ENCODE measurements at regions not wholly inside any gene's neighbourhood (a gene's known extent, or its start where the extent isn't known, plus 50 kb on each side); places are given as distances from the start of the nearest gene placed in this dataset.

DNA sequence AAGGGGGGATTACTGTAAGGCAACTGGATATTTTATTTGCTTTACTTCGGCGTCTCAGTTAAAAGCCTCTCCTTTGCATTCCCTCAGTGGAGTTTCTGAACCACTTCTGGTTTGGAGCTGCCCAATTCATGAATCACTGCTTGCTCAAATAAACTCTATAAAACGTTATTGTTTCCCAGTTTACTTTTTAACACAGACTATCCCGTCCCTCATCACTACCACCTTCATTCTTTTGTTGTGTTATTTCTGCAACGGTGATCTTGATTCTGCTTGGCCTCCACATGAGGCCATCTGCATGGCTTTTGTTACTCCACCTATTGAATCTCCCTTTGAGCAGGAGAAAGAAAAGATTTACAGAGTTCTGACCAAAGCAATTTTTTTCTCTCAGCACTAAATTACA is 104.0 kb upstream of the PLEKHA5 start:
- TF ChIP-seq, protein P1, sequence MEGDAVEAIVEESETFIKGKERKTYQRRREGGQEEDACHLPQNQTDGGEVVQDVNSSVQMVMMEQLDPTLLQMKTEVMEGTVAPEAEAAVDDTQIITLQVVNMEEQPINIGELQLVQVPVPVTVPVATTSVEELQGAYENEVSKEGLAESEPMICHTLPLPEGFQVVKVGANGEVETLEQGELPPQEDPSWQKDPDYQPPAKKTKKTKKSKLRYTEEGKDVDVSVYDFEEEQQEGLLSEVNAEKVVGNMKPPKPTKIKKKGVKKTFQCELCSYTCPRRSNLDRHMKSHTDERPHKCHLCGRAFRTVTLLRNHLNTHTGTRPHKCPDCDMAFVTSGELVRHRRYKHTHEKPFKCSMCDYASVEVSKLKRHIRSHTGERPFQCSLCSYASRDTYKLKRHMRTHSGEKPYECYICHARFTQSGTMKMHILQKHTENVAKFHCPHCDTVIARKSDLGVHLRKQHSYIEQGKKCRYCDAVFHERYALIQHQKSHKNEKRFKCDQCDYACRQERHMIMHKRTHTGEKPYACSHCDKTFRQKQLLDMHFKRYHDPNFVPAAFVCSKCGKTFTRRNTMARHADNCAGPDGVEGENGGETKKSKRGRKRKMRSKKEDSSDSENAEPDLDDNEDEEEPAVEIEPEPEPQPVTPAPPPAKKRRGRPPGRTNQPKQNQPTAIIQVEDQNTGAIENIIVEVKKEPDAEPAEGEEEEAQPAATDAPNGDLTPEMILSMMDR (IDR thresholded peaks at IDR 0.05; ENCODE audit: control extremely low read depth, extremely low read depth, low read depth, missing control alignments) = no peak
- ChIA-PET CTCF (interaction anchor here (1.2 kb wide), 1 partner anchor 22 kb away, joined by 4 read pairs; no protein-coding TSS in a partner anchor), POLR2A (no interaction called here)
- no peak for DNase-seq (ENCODE audit: extremely low spot score)

DNA sequence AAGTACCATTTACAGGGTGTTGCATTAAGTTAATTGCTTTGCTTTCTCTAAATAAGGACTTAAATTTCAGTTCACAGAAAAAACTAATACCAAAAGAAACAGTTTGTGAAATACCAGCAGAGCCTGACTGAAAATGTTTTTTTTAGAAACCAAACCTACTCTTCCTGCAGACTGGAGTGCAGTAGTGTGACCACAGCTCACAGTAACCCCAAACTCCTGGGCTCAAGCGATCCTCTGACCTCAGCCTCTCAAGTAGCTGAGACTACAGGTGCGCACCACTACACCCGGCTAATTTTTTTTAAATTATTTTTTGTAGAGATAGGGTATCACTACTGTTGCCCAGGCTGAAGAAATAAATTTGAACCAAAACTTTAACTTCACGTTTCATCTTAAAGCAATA is 103.5 kb upstream of the PLEKHA5 start:
- no peak for DNase-seq (ENCODE audit: extremely low spot score)
- CTCF ChIA-PET = no interaction called here
- POLR2A ChIA-PET = no interaction called here
- TF ChIP-seq, protein P1 (IDR thresholded peaks at IDR 0.05; ENCODE audit: control extremely low read depth, extremely low read depth, low read depth, missing control alignments) = no peak

DNA sequence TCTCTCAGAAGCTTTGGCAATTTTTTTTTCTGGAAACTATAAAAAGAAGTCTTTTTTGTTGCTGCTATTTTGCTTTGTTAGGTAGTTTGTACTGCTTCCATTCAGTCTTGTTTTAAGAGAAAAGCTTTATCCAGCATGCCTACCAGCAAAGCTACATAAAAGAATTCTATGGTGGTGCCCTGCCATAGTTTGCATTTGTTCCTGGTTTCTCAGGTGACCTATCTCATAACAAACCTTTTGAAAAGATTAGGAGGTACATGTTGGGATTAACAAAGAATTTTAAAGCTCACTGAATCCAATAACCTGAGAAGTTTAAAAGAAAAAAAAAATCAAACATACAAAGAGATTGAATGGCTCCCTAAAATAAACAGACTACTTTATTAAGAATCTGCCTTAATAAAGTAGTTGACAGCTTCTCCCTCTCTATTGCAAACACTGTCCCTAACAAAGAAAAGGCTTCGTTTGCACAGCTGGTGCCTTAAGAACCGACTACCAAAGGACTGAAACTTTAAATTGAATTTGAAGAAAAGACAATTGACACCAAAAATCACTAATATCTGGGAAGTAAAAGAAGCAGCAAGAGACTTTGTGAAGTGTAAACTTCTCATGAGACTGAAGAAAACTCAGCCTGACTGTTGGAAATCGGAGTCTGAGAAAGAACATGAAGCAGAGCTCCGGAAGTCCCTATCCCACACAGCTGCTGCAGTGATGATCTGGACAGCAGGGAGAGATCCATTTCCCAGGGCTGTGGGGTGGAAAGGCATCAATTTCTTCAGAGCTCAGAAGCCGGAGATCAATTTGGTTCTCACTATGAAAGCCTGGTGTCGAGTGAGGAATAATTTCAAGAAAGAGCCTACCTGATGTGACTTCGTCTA is 102.7 kb upstream of the PLEKHA5 start:
- no peak for DNase-seq (ENCODE audit: extremely low spot score)
- ChIA-PET POLR2A (no interaction called here), CTCF (interaction anchor here (1.1 kb wide), 1 partner anchor 19 kb away, joined by 3 read pairs; no protein-coding TSS in a partner anchor)
- TF ChIP-seq, protein P1 (IDR thresholded peaks at IDR 0.05; ENCODE audit: control extremely low read depth, extremely low read depth, low read depth, missing control alignments) = no peak

DNA sequence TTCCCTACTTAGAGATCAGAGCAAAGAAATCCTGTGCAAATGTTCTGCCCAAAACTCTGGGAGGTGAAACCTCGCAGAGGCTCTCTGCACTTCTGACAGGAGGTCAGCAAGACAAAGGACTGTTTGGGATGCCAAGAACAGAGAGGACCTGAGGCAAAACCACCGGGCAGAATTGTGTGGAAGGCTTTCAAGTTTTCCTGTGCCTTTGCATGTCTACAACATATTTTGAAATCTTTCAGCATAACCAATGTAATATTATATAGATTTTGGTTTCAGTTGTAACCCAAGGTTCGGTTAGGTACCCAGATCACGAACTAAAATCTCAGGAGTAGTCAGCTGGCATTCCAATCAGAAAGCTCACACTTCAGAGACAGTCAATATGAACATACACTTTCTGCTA is 99.4 kb upstream of the PLEKHA5 start:
- DNase-seq (ENCODE audit: extremely low spot score) = no peak
- TF ChIP-seq, protein P1 (IDR thresholded peaks at IDR 0.05; ENCODE audit: control extremely low read depth, extremely low read depth, low read depth, missing control alignments) = no peak
- CTCF ChIA-PET = interaction anchor here (0.7 kb wide), 1 partner anchor 8 kb away, joined by 3 read pairs; no protein-coding TSS in a partner anchor
- POLR2A ChIA-PET = no interaction called here

DNA sequence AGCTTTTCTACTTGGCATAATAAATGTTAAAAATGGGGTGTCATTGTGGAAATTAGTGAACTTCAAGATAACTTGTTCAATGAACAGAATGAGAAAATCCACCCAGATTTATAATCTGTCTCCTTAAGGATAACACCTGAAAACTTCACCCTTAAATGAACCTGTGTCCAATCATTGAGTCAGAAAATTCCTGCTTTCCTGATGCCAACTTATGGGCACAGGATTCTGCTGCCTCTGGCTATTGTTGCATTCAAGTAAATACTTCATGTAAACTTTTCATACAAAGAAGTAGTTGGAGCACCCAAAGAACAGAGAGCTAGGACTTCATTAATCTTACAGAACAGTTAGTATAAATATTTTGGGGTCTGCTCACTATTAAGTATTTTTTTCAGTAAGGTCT is 98.9 kb upstream of the PLEKHA5 start:
- TF ChIP-seq, protein P1 (IDR thresholded peaks at IDR 0.05; ENCODE audit: control extremely low read depth, extremely low read depth, low read depth, missing control alignments) = no peak
- ChIA-PET CTCF (interaction anchor here (0.7 kb wide), 1 partner anchor 8 kb away, joined by 3 read pairs; no protein-coding TSS in a partner anchor), POLR2A (no interaction called here)
- no peak for DNase-seq (ENCODE audit: extremely low spot score)

DNA sequence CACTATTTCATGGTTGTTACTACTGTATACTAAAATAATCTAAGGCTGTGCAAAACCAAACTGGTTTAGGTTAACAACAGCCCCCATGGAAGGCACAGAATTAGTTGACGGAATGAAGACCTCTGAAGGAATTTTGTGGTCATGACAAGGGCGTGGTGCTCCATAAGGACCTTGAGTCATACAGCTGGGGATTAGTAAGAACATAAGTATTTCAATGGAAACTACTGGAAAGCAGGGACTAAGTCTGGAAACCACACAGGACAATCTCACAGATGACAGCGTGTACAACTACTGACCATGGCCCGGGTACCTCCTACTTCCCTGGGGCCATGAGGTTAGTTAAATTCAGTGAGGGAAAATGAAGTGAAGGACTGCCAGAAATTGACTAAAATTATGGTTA is 98.5 kb upstream of the PLEKHA5 start:
- TF ChIP-seq, protein P1 (IDR thresholded peaks at IDR 0.05; ENCODE audit: control extremely low read depth, extremely low read depth, low read depth, missing control alignments) = no peak
- ChIA-PET POLR2A (no interaction called here), CTCF (no interaction called here)
- DNase-seq (ENCODE audit: extremely low spot score) = no peak
